ENCODE measurements at regions not wholly inside any gene's neighbourhood (a gene's known extent, or its start where the extent isn't known, plus 50 kb on each side); places are given as distances from the start of the nearest gene placed in this dataset.

- no peaks in the 10 kb centered on the region for H3K9me1 ChIP-seq (replicated peaks; ENCODE audit: control insufficient read depth, extremely low read depth, insufficient read depth, low read length)
- no peak overlapping the region for H2AFZ ChIP-seq (ENCODE audit: low read depth, low read length)
- H3K27me3 ChIP-seq (ENCODE audit: control insufficient read depth in 2 of 2, insufficient read depth in 2 of 2, low read length in 2 of 2): no peaks in the 10 kb centered on the region
- H3K9ac ChIP-seq (replicated peaks; ENCODE audit: extremely low read depth, insufficient read depth, low read length): no peak overlapping the region
- dilution Hi-C loops (cut with MboI; ENCODE audit: extremely low pct_ligation_motif_present, low sequenced_read_pairs): no loop called here
- no peak overlapping the region for H3K27ac ChIP-seq (ENCODE audit: insufficient read depth, low read depth, low read length)
- no peaks in the 10 kb centered on the region for H4K20me1 ChIP-seq (replicated peaks; ENCODE audit: control insufficient read depth, extremely low read depth, insufficient read depth, low read length)
- no peak overlapping the region for H3K4me3 ChIP-seq (replicated peaks in 1 of 3; ENCODE audit: insufficient read depth in 1 of 3, low read depth in 1 of 3, low read length in 3 of 3)
- POLR2A ChIA-PET: no interaction called here
- H3K4me2 ChIP-seq (ENCODE audit: insufficient read depth, low read length): no peak overlapping the region
- intact Hi-C loops (cut with micrococcal nuclease): no loop called here
- no TSS peak for BruUV-seq (replicated peaks)
- H3K4me1 ChIP-seq (ENCODE audit: control insufficient read depth, extremely low read depth, insufficient read depth, low read length): peaks cover 8% of the 10 kb centered on the region
- DNase-seq (ENCODE audit: low read depth, low spot score) (no peak), FAIRE-seq (no peak)
- no peaks in the 10 kb centered on the region for H3K79me2 ChIP-seq (ENCODE audit: control insufficient read depth, insufficient read depth, low read length)
- no peak for TF ChIP-seq FOS (IDR thresholded peaks at IDR 0.05; ENCODE audit: borderline replicate concordance, insufficient read depth, low read length)
- TF ChIP-seq JUN (IDR thresholded peaks at IDR 0.05; ENCODE audit: borderline replicate concordance, insufficient read depth, insufficient read length, low read depth): no peak
- no peak for TF ChIP-seq POLR2A (IDR thresholded peaks at IDR 0.05; ENCODE audit: low read depth, low read length)
- TF ChIP-seq CTCF (IDR thresholded peaks at IDR 0.05; ENCODE audit: extremely low read depth in 1 of 2, insufficient read depth in 1 of 2, low read depth in 1 of 2, low read length in 2 of 2): no peak
- TF ChIP-seq POLR2AphosphoS5 (IDR thresholded peaks at IDR 0.05; ENCODE audit: insufficient read depth, low read depth, low read length): no peak
- TF ChIP-seq MAX (IDR thresholded peaks at IDR 0.05; ENCODE audit: insufficient read depth, insufficient read length): no peak
- no peak for TF ChIP-seq EZH2 (IDR thresholded peaks at IDR 0.05; ENCODE audit: borderline replicate concordance, low read depth, low read length, severe bottlenecking)
- no peak for TF ChIP-seq GATA2 (IDR thresholded peaks at IDR 0.05; ENCODE audit: insufficient read depth, insufficient read length, low read depth, low read length)
- no peak for TF ChIP-seq MYC (IDR thresholded peaks at IDR 0.05; ENCODE audit: low read depth, low read length)
- no peaks in the 10 kb centered on the region for H3K9me3 ChIP-seq (replicated peaks; ENCODE audit: control insufficient read depth, insufficient read depth, low read length)
- H3K36me3 ChIP-seq (ENCODE audit: control insufficient read depth in 2 of 2, extremely low read depth in 1 of 2, insufficient read depth in 2 of 2, low read length in 2 of 2): no peaks in the 10 kb centered on the region
- CTCF ChIA-PET: no interaction called here
Observed at GRCh38 chr1:193421487-193421886, 235.1 kb upstream of the B3GALT2 start.
